ES-I3 (cell line): ENCODE measurements at regions not wholly inside any gene's neighbourhood (a gene's known extent, or its start where the extent isn't known, plus 50 kb on each side); places are given as distances from the start of the nearest gene placed in this dataset.
"Not testable (repeated sequence)": the region's sequence is repeated elsewhere in the genome, so short reads cannot be mapped to it uniquely, and the experiment has no call there.

Experiments used
- H3K36me3 ChIP-seq: 2 replicates; pipeline ENCODE4 v1.6.1; 2013; ENCODE audit warnings: mild to moderate bottlenecking, low read length, control low read depth, moderate library complexity; ENCODE audit not compliant: insufficient read depth
- H3K4me1 ChIP-seq: 2 replicates; pipeline ENCODE4 v1.6.1; 2013; ENCODE audit warnings: mild to moderate bottlenecking, control low read depth, low read length; ENCODE audit not compliant: insufficient read depth
- H3K9ac ChIP-seq: 2 replicates; pipeline ENCODE4 v1.6.1; 2013; ENCODE audit warnings: low read depth, mild to moderate bottlenecking, low read length, moderate library complexity
- H3K9me3 ChIP-seq: 2 replicates; pipeline ENCODE4 v1.6.1; 2013; ENCODE audit warnings: mild to moderate bottlenecking, low read length, moderate library complexity; ENCODE audit not compliant: control insufficient read depth, insufficient read depth

GRCh38 chr2:60352491-60353405 lies 200.7 kb downstream of the BCL11A start:
- H3K9ac ChIP-seq: no peak overlapping the region
- peaks cover 3% of the 10 kb centered on the region; the same call in 1 of the 2 replicates for H3K4me1 ChIP-seq
- no peaks in the 10 kb centered on the region for H3K9me3 ChIP-seq
- no peaks in the 10 kb centered on the region for H3K36me3 ChIP-seq

DNA sequence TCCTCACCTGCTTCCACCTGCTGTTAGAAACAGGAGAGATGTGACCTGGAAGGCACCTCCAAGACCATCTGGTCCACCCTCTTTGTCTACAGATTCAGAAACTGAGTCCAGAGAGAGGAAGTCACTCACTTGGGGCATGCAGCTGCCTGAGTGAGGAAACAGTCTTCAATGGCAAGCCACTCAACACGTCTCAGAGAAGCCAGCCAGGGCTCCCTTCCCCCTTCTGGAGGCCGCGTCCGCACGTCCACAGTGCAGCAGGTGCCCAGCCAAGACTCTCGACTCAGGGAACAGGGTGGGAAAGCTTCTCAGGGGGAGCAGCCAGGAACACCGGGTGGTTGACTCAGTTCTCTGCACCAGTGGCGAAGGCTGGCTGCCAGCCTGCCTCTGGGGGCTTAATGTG lies 201.7 kb downstream of the BCL11A start:
- Histone ChIP-seq H3K4me1 (peaks cover 3% of the 10 kb centered on the region; the same call in 1 of the 2 replicates), H3K9ac (no peak overlapping the region), H3K36me3 (no peaks in the 10 kb centered on the region), H3K9me3 (no peaks in the 10 kb centered on the region)

DNA sequence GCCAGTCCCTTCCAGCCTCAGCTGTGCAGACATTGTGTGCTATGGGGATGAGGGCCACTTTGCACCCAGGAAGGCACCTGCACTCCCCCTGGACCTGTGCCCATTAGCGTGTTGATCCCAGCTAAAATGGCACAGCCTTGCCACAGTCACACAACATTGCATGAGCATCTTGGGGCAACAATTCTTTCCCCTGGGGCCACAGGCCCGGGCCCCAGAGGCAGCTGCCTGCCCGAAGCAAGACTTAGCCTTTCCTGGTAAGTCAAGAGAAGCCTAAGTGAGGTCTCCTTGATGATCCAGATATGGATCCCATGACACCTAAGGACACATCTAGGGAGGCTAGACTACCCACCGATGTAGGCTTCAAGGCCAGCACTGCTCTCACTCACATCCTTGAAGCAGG lies 202.1 kb downstream of the BCL11A start:
- H3K9ac ChIP-seq: no peak overlapping the region
- no peaks in the 10 kb centered on the region for H3K9me3 ChIP-seq
- peaks cover 3% of the 10 kb centered on the region; the same call in 1 of the 2 replicates for H3K4me1 ChIP-seq
- H3K36me3 ChIP-seq: no peaks in the 10 kb centered on the region

DNA sequence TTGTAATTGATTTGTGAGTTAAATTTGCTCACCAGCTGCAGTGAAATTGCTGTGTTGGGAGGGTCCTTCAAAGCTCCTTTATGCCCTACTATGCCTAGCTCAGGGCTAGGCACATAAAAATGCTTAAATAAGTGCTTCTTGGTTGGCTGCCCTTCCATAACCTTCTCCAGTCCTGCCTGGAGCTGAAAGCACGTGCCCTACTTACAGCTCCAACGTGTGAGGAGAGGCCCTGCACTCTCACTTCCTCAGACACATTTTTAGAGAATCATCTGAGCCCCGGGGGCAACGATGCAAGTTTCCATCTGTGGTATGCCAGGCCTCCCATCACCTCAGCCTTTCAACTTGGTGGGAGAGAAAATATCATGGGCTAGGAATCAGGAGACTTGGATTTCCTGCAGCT lies 202.7 kb downstream of the BCL11A start:
- Histone ChIP-seq H3K36me3 (no peaks in the 10 kb centered on the region), H3K4me1 (peaks cover 3% of the 10 kb centered on the region; the same call in 1 of the 2 replicates), H3K9ac (no peak overlapping the region), H3K9me3 (no peaks in the 10 kb centered on the region)

DNA sequence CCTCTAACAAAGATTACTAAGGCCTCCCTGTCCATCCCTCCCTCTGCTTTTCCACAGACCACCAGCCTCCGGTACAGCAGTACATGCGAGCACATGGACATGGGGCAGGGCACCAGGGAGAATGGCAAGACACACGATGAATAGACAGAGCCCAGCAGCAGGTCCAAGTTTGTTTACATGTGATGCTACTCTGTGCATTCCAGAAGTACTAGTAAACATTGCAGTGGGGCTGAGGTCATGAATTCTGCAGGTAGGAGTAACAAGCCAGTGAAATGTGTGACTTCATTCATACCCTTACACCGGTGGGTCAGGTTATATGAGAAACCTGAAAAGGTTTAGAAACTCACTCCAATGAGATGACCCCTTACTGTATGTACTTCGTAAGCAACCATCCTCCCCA lies 205.7 kb downstream of the BCL11A start:
- no peaks in the 10 kb centered on the region for H3K9me3 ChIP-seq
- H3K36me3 ChIP-seq: no peaks in the 10 kb centered on the region
- H3K4me1 ChIP-seq: no peaks in the 10 kb centered on the region
- no peak overlapping the region for H3K9ac ChIP-seq

DNA sequence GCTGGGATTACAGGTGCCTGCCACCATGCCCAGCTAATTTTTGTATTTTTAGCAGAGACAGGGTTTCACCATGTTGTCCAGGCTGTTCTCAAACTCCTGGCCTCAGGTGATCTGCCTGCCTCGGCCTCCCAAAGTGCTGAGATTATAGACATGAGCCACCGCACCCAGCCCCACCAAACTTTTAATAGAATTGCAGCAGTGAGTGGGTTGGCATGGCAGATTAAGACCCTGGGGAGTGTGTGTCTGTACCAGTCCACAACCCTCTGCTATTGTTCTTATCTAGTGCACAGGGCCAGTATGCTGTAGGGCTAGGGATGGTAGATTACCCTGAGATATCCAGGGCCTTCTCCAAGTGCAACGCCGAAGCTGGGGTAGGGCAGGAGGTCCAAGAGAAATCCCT lies 211.0 kb downstream of the BCL11A start:
- not testable (repeated sequence) for H3K9ac ChIP-seq, H3K4me1 ChIP-seq

GRCh38 chr2:60341151-60341550 lies 212.3 kb downstream of the BCL11A start:
- no peaks in the 10 kb centered on the region for H3K36me3 ChIP-seq
- H3K9ac ChIP-seq: no peak overlapping the region
- H3K4me1 ChIP-seq: peaks cover 3% of the 10 kb centered on the region; the same call in 1 of the 2 replicates
- H3K9me3 ChIP-seq: no peaks in the 10 kb centered on the region

More for the DNA sequence above, 211.0 kb downstream of the BCL11A start:
- H3K9me3 ChIP-seq, H3K36me3 ChIP-seq: not testable (repeated sequence)

DNA sequence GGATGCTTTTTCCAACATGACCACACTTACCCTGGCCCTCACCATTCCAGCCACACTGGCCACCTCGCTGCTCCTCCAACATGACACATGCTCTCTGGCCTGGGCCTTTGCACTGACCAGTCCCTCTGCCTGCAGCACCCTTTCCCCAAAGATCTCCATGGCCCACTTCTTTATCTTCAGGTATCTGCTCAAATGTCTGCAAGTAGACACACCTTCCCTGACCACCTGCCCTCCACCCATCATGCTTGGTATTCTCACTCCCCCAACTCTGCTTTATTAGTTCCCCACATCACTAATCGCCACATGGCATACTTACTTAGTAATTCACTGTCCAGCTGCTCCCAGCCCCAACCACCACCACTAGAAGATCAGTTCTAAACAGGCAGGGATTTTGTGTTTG lies 214.2 kb downstream of the BCL11A start:
- no peak overlapping the region for H3K9ac ChIP-seq
- H3K4me1 ChIP-seq: peaks cover 3% of the 10 kb centered on the region; the same call in 1 of the 2 replicates
- no peaks in the 10 kb centered on the region for H3K9me3 ChIP-seq
- no peaks in the 10 kb centered on the region for H3K36me3 ChIP-seq

- Histone ChIP-seq H3K4me1 (peaks cover 3% of the 10 kb centered on the region; the same call in 1 of the 2 replicates), H3K9ac (no peak overlapping the region), H3K36me3 (no peaks in the 10 kb centered on the region), H3K9me3 (no peaks in the 10 kb centered on the region)
These were observed 216.3 kb downstream of the BCL11A start for GRCh38 chr2:60337142-60337497.

DNA sequence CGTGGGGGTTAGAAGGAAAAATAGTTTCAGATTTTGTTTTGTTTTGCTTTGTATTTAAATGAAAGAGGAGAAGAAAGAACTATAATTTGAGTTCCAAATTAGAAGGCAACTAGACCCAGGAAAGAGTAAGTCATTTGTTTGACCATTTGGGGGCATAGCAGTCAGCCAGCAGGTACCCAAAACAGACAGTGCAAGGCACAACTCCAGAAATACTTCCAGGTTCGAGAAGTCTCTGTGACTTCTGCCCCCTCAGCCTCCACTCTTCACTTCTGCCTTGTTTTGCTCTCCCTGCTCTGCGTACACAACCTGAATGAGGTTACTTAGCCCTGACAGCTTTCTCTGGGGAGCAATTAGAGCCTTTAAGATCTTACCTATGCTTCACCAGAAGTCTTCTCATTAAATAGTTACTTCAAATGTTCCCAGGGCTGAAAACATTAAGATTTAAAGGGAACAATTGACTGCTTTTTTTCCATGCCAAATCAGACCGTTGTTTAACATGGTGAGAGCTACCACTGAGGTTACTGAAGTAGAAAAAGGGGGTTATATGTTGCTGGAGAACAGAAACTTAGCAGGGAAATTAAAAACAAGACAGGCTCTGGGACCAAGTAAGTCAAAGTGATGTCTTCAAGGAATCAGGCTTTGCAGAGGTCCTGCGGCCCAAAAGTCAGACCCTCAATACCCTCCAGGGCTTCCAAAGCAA lies 216.9 kb downstream of the BCL11A start:
- Histone ChIP-seq H3K36me3 (no peaks in the 10 kb centered on the region), H3K9ac (no peak overlapping the region), H3K9me3 (no peaks in the 10 kb centered on the region), H3K4me1 (peaks cover 3% of the 10 kb centered on the region; the same call in 1 of the 2 replicates)

DNA sequence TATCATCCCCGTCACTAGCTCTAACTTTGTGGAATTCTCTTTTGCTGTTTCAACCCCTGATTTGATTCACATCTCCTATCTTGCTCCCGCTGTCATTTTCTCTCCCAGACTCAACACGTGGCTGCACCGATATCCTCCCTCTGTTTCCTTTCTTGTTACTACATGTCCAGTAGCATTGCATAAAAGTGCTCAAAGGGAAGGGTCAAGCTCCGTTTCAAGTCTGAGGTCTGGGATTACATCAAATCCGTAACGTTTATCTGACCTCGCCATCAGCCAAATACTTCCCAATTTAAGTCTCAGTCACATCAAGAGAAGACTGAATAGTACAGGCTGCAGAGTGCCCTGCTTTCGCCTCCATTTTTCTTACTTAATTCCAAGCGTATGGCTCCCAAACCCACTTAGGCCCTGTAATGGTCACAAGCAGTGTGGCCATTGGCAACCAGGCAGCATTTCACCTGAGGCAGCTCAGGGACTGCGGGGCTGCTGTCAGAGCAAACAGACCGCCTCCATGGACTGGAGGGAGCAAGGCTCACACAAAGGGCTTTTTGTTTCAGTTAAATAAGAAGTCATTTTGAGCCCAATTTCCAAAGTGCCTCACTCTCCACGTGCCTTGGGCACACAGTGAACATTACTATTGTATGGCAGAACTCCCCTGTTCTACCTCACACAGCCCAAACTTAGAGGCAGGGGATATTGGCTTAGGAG lies 217.8 kb downstream of the BCL11A start:
- Histone ChIP-seq H3K9ac (no peak overlapping the region), H3K4me1 (peaks cover 3% of the 10 kb centered on the region; the same call in 1 of the 2 replicates), H3K36me3 (no peaks in the 10 kb centered on the region), H3K9me3 (no peaks in the 10 kb centered on the region)

DNA sequence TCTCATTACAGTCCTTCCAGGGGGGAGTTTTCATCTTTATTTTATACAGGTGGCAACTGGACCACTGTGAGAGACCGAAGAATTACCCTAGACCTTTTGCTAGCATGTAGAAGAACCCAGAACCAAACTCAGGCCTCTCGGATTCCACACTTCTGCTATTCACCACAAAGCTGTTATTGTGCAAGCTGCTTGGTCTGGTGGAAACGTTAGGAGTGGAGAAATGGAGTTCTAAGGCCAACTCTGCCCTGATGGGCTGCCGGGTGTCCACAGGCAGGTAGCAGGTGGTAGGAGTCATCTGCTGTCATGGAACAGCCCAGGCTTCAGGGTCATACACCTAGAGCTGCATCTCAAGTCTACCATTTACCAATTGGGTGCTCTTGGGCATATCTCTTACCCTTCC lies 218.8 kb downstream of the BCL11A start:
- Histone ChIP-seq H3K9ac (no peak overlapping the region), H3K9me3 (no peaks in the 10 kb centered on the region), H3K4me1 (peaks cover 3% of the 10 kb centered on the region; the same call in 1 of the 2 replicates), H3K36me3 (no peaks in the 10 kb centered on the region)

DNA sequence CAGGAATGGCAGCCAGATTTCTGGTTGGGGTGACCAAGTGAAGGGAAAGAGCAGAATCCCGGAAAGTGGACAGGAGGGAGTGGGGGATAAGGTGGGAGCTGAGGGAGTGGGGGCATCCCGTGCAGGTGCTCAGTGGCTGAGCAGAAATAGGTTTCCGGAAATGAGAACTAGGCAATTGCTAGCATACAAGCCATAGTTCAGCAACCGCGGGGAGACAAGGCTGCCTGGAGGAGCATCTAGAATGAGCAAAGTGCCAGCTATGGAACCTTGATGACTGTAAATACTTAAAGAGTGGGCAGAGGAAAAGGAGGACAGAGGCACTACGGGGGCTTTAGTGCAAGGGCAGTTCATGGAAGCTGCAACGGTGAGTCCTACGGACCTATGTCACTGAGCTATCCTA lies 220.2 kb downstream of the BCL11A start:
- peaks cover 3% of the 10 kb centered on the region; the same call in 1 of the 2 replicates for H3K4me1 ChIP-seq
- H3K9ac ChIP-seq: no peak overlapping the region
- no peaks in the 10 kb centered on the region for H3K9me3 ChIP-seq
- no peaks in the 10 kb centered on the region for H3K36me3 ChIP-seq

- no peaks in the 10 kb centered on the region for H3K9me3 ChIP-seq
- no peaks in the 10 kb centered on the region for H3K36me3 ChIP-seq
- no peaks in the 10 kb centered on the region for H3K4me1 ChIP-seq
- no peak overlapping the region for H3K9ac ChIP-seq
These were observed 222.2 kb downstream of the BCL11A start for GRCh38 chr2:60331115-60331809.
